ENCODE measurements at regions not wholly inside any gene's neighbourhood (a gene's known extent, or its start where the extent isn't known, plus 50 kb on each side); places are given as distances from the start of the nearest gene placed in this dataset.

DNA sequence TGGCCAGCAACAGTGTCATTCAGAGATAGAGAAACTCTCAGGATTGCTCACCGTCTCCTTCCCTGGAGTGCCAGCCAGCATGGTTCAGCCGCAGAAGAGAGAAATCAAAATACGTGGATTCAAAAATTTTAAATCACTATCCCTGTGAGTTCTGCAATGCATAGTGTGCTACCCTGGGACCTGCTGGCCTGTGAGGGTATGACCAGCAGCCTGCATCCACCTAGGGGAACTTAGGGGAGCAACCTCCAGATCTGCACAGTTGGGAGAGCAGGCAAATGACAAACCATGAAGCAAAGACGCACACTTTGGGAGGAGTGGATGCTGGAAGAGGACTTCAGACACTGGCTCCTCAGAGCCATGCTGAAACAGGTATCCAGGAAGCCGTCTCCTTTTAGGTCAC is 639.3 kb downstream of the TNS3 start:
- TF ChIP-seq POLR2A (IDR thresholded peaks at IDR 0.05) = no peak
- TF ChIP-seq, protein P1, sequence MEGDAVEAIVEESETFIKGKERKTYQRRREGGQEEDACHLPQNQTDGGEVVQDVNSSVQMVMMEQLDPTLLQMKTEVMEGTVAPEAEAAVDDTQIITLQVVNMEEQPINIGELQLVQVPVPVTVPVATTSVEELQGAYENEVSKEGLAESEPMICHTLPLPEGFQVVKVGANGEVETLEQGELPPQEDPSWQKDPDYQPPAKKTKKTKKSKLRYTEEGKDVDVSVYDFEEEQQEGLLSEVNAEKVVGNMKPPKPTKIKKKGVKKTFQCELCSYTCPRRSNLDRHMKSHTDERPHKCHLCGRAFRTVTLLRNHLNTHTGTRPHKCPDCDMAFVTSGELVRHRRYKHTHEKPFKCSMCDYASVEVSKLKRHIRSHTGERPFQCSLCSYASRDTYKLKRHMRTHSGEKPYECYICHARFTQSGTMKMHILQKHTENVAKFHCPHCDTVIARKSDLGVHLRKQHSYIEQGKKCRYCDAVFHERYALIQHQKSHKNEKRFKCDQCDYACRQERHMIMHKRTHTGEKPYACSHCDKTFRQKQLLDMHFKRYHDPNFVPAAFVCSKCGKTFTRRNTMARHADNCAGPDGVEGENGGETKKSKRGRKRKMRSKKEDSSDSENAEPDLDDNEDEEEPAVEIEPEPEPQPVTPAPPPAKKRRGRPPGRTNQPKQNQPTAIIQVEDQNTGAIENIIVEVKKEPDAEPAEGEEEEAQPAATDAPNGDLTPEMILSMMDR (IDR thresholded peaks at IDR 0.05) = no peak
